Activated naive CD4-positive, alpha-beta T cell treated with anti-CD3 and anti-CD28 coated beads, Interleukin-2, amount 50 U/mL, for 72 hours (primary cell): ENCODE measurements at regions not wholly inside any gene's neighbourhood (a gene's known extent, or its start where the extent isn't known, plus 50 kb on each side); places are given as distances from the start of the nearest gene placed in this dataset.
"Not testable (repeated sequence)": the region's sequence is repeated elsewhere in the genome, so short reads cannot be mapped to it uniquely, and the experiment has no call there.

Experiments used
- ATAC-seq, 2 donors: fragments of 150-1000 bp; cut with Tn5 transposase; 2 replicates each; pipeline ENCODE4 v1.10.0; 2021; ENCODE audit warnings: mild to moderate bottlenecking in 2 of 2, moderate library complexity in 2 of 2
- DNase-seq, 2 donors: peaks; one replicate each; pipeline ENCODE4 v3.0.0; 2021 to 2022; ENCODE audit warnings: low spot score in 2 of 2
- H3K27ac Mint-ChIP-seq, 2 donors: one replicate each; pipeline ENCODE4 v1.8.0; 2022; ENCODE audit warnings: mild to moderate bottlenecking in 2 of 2, mixed read lengths in 2 of 2
- H3K36me3 Mint-ChIP-seq, 2 donors: one replicate each; pipeline ENCODE4 v1.8.0; 2022; ENCODE audit warnings: mixed read lengths in 2 of 2
- H3K9me3 Mint-ChIP-seq, 2 donors: one replicate each; pipeline ENCODE4 v1.8.0; 2022; ENCODE audit warnings: mixed read lengths in 2 of 2

DNA sequence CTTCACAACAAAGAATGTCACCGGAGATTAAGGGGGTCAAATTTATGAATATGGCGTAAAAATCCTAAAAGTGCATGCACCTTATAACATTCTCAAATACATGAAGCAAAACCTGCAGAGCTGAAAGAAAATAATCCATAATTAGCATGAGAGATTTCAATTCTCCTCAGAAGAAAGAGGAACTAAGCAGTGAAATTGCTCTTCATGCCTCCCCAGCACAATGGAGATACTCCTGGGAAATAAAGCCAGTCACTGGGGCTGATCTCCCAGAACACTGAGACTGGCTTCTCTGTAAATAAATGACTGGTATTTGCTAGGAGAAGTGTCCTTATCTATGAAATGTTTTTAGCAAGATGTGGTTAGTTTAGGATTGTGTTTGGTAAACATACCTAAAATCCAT lies 68.1 kb downstream of the GOLGA6L6 start:
- not testable (repeated sequence) for ATAC-seq, H3K36me3 Mint-ChIP-seq, H3K9me3 Mint-ChIP-seq, DNase-seq, H3K27ac Mint-ChIP-seq

DNA sequence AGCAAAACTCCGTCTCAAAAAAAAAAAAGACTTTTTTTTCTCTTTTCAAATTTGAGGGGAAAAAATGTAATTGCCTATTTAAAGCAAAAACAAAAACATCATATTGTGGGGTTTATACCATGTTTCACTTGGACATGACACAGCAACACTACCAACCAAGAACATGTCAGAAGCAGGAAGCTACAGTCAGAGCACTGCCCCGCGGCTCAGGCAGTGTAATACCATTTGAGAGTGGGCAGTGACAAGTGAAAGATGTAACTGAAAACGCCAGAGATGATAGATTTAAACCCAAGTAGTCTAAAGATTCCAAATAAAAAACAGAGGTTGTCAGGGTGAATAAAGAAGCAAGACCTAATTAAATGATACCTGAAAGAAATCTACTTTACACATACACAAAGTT lies 68.6 kb downstream of the GOLGA6L6 start:
- not testable (repeated sequence) for H3K27ac Mint-ChIP-seq, H3K9me3 Mint-ChIP-seq, DNase-seq

DNA sequence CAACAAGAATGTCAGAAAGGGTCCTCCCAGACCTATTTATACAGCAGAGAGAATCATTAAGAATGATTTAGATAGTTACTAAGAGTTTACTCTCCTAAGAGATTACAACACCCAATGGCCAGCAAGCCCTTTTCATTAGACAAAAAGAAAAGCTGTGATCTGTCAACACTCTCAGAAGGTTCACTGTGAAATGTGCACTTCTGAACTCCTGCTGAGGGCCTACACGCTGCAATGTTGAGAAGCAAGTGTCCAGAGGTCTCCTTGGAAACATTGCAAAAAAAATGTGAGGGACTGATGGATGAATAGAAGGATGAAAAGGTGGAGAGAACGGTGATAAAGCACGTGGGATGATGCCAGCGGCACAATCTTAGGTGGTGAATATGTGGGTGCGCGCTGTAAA lies 70.8 kb downstream of the GOLGA6L6 start:
- not testable (repeated sequence) for H3K9me3 Mint-ChIP-seq, ATAC-seq, H3K36me3 Mint-ChIP-seq, H3K27ac Mint-ChIP-seq, DNase-seq

More for the DNA sequence above, 68.6 kb downstream of the GOLGA6L6 start:
- not testable (repeated sequence) for H3K36me3 Mint-ChIP-seq
- ATAC-seq: peak in 1 of 2 donors; percentile 56

DNA sequence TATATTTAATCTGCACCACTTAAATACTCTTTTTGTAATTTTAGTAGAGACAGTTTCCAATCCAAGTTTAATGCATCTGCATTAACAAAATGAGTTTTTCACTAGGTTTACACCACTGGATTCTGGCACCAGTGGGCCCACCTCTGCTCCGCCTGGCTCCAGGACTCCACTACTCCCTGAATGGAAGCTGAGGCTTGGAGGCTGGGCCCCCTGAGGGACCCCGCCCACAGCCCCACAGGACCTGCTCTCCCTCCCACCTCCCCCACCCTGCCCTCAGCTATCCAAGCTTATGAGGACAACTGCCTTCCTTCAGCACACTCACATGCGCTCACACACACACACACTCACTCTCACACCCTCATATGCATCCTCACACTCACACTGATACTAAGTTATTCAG lies 100.5 kb downstream of the GOLGA6L6 start:
- not testable (repeated sequence) for H3K36me3 Mint-ChIP-seq, H3K27ac Mint-ChIP-seq, ATAC-seq

DNA sequence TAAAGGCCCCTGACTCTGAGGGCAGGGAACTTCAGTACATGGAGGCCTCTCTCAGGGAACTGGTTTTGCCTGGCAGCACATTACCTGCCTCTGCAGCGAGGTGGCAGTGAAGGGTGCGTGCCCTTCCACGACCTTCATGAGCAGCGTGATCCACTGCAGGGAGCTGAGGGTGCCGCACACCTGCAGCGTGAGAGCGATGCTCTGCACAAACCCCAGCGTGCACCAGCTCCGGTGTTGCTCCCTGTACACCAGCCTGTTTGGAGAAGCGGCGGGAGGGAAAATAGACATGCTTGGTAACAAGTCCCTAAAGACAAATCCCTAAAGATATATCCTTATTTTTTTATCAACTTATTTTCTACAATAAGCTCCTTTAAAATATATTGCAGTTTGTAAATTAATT lies 101.2 kb downstream of the GOLGA6L6 start:
- H3K36me3 Mint-ChIP-seq: not testable (repeated sequence)

More for the DNA sequence above, 100.5 kb downstream of the GOLGA6L6 start:
- DNase-seq, H3K9me3 Mint-ChIP-seq: not testable (repeated sequence)

DNA sequence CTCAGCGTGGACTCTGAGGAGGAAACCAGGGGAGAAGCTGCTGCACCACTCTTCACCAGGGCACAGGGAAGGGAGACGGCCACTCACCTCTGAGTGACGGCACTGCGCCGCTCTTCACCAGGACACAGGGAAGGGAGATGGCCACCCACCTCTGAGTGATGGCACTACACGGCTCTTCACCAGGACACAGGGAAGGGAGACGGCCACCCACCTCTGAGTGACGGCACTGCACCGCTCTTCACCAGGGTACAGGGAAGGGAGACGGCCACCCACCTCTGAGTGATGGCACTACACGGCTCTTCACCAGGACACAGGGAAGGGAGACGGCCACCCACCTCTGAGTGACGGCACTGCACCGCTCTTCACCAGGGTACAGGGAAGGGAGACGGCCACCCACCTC lies 102.5 kb downstream of the GOLGA6L6 start:
- not testable (repeated sequence) for H3K36me3 Mint-ChIP-seq, DNase-seq, H3K27ac Mint-ChIP-seq, H3K9me3 Mint-ChIP-seq, ATAC-seq

More for the DNA sequence above, 101.2 kb downstream of the GOLGA6L6 start:
- ATAC-seq, DNase-seq, H3K27ac Mint-ChIP-seq, H3K9me3 Mint-ChIP-seq: not testable (repeated sequence)

DNA sequence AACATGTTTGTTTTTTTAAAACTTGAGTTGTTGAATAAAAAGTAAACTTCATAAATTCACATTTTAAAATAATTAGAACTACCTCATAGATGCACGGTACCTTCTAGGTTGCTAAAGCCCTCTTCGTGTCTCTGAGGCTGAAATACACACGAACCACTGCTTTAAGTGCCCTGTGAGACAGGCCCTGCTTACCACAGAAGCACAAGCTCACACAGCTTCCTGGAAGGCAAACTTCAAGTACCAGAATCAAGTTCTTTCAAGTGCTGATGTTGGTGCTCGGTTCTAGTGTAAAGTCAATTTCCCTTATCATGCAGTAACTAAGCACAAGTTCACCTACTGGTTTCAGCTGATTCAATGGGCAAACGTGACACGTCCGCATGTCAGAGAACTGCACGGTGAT lies 103.3 kb downstream of the GOLGA6L6 start:
- DNase-seq, ATAC-seq, H3K9me3 Mint-ChIP-seq, H3K27ac Mint-ChIP-seq, H3K36me3 Mint-ChIP-seq: not testable (repeated sequence)

DNA sequence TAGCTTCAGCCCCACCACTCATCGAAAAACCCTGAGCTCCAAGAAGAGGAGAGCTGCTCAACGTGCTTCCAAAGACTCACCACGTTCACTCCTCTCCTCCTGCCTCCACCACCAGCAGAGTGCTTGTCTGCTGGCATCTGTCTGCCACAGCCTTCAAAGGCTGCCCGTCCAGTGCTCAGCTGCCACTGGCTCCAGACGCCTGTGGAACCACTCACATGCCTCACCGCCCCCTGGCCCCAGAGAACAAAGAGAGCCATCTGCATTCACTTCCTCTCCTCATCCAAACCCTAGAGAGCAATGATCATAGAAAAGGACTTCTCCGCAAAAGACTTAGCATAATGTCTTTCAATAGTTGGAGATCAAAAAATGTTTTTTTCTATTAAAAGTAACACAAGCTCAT lies 108.1 kb downstream of the GOLGA6L6 start:
- not testable (repeated sequence) for H3K27ac Mint-ChIP-seq, DNase-seq, H3K9me3 Mint-ChIP-seq, ATAC-seq, H3K36me3 Mint-ChIP-seq

DNA sequence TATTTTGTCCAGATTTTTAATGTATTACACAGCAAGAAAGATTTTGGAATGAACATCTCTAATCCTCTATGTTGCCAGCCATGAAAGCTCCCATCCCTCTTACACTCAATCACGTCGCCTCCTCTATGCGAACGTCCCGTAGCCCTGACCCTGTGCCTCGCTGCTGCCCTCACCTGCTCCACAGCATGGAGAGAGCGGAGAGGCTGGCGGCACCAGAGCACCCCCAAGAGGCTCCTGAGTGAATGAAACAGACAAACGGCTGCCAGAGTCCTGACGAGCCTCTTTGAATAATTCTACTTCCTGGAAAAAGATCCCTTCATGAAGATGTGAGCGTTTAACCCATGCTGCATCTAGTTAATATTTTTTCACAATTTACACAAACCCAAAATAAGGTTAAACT lies 111.1 kb downstream of the GOLGA6L6 start:
- H3K36me3 Mint-ChIP-seq, H3K9me3 Mint-ChIP-seq, DNase-seq, H3K27ac Mint-ChIP-seq: not testable (repeated sequence)
- peak; percentile 37 to 49 for ATAC-seq

DNA sequence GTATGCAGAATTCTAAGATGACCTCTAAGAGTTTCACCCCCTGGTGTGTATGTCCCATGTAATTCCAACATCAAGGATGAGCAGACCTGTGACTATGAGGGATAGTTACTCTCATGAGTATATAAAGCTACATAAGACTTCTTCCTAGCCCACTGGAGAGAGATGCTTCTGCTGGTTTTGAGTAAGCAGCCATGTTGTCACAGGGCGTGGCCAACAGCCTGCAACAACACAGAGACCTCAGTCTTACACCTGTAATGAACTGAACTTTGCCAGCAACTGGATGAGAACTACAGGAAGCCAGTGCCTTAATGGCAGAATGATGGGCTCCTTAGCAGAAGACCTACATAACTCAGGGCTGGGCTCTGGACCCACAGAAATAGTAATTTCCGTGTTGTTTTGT lies 120.9 kb downstream of the GOLGA6L6 start:
- DNase-seq, H3K27ac Mint-ChIP-seq, H3K9me3 Mint-ChIP-seq, H3K36me3 Mint-ChIP-seq, ATAC-seq: not testable (repeated sequence)

DNA sequence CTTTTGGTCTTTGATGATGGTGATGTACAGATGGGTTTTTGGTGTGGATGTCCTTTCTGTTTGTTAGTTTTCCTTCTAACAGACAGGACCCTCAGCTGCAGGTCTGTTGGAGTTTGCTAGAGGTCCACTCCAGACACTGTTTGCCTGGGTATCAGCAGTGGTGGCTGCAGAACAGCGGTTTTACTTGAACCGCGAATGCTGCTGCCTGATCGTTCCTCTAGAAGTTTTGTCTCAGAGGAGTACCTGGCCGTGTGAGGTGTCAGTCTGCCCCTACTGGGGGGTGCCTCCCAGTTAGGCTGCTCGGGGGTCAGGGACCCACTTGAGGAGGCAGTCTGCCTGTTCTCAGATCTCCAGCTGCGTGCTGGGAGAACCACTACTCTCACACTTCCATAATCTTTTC lies 125.0 kb downstream of the GOLGA6L6 start:
- ATAC-seq, H3K27ac Mint-ChIP-seq, DNase-seq: not testable (repeated sequence)
- Mint-ChIP-seq H3K9me3 (peaks cover 4 to 13% of the 10 kb centered on the region in 2 donors), H3K36me3 (peaks cover 0 to 15% of the 10 kb centered on the region in 2 donors)

DNA sequence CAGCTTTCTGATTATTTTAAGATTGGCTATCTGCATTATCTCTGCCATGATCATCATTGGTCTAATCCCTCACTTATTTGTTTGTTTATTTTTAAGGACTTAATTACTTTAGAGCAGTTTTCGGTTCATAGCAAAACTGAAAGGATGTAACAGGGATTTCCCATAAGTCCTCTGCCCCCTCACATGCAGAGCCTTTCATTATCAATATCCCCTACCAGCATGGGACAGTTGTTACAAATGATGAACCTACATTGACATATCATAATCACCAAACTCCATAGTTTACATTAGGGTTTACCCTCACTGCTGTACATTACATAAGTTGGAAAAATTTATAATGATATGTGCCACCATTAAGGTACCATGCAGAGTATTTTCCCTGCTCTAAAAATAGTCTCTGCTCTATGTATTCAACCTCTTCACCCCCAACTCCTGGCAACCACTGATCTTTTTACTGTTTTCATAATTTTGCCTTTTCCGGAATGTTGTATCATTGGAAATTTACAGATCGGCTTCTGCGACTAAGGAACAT lies 131.9 kb downstream of the GOLGA6L6 start:
- H3K27ac Mint-ChIP-seq, H3K9me3 Mint-ChIP-seq: not testable (repeated sequence)

DNA sequence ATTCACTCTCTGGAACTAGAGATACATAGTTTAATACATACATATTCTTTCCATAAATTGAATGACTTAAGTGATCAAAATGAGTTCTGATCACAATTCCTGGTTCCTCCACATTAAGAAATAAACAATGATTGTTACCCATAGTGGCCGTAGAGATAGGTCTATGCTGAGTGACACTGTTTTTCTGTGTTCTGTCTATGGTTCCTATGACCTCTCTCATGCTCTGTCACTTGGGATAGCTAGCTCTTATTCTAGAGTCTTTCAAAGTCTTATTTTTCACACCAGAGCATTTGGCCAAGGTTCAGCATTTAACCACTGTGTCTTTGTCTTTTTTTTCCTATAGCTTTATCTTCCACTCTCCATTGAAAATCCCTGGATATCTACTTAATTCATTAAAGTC lies 132.4 kb downstream of the GOLGA6L6 start:
- ATAC-seq (no peak), DNase-seq (no peak)
- Mint-ChIP-seq H3K9me3 (peaks cover 0 to 2% of the 10 kb centered on the region in 2 donors), H3K27ac (no peak overlapping the region), H3K36me3 (peaks cover 0 to under 1% of the 10 kb centered on the region in 2 donors)

More for the DNA sequence above, 131.9 kb downstream of the GOLGA6L6 start:
- H3K36me3 Mint-ChIP-seq, ATAC-seq, DNase-seq: not testable (repeated sequence)

DNA sequence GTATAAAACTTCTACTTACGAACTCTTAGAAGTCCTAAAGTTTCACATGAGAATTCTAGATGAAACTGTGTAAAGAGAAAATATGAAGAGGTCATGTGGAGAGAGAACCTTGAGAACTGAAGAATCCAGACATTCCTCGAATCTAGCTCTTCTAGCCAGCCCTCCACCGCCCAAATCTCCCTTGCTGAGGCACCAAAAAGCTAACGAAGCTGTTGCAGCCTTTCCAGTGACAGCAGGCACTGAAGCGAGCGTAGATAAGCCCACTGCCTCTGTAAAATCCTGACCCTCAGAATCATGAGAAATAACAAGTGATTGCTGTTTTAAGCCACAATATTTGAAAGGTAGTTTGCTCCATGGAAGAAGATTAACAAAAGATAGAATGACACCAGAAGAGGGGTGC lies 134.0 kb downstream of the GOLGA6L6 start:
- no peak for ATAC-seq
- no peak for DNase-seq
- Mint-ChIP-seq H3K36me3 (no peaks in the 10 kb centered on the region), H3K27ac (no peak overlapping the region), H3K9me3 (no peaks in the 10 kb centered on the region)

DNA sequence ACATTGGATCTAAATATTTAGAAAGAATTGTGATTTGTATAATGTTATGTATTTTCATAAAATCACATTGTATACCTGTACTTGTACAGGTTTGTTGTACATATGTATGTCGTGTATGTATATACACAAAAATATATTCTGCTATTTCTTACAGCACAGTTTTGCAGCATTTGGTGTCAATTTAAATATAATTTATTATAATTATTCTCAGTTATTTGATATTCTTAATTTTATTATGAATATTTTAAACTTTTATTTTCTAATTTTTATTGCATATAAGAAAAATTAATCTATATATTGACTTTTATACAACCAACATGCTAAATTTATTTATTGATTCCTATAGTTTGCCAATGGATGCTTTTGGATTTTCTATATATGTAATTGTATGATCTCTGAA lies 137.0 kb downstream of the GOLGA6L6 start:
- DNase-seq, H3K27ac Mint-ChIP-seq, H3K36me3 Mint-ChIP-seq, H3K9me3 Mint-ChIP-seq, ATAC-seq: not testable (repeated sequence)

DNA sequence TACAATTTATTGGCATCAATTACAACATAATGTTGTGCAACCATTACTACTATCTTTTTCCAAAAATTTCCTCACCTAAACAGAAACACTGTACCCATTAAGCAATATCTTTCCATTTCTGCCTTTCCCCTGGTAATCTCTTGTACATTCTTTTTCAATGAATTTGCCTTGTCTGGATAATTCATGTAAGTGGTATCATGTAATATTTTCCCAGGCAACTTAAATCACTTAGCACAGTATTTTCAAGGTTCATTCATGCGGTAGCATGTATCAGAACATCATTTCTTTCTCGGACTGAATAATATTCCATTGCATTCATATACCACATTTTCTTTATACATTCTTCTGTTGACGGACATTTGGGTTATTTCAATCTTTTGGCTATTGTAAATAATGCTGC lies 139.0 kb downstream of the GOLGA6L6 start:
- not testable (repeated sequence) for ATAC-seq, H3K9me3 Mint-ChIP-seq, H3K36me3 Mint-ChIP-seq, H3K27ac Mint-ChIP-seq, DNase-seq

DNA sequence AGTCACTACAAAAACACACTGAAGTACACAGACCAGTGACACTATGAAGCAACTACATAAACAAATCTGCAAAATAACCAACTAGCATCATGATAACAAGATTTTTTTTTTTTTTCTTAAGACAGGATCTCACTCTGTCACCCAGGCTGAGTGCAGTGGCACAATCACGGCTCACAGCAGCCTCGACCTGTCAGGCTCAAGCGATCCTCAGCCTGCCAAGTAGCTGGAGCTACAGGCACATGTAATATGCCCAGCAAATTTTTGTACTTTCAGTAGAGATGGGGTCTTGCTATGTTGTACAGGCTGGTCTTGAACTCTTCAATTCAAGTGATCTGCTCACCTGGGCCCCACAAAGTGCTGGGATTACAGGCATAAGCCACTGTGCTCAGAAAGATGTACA lies 140.5 kb downstream of the GOLGA6L6 start:
- H3K9me3 Mint-ChIP-seq, DNase-seq, ATAC-seq, H3K36me3 Mint-ChIP-seq, H3K27ac Mint-ChIP-seq: not testable (repeated sequence)

DNA sequence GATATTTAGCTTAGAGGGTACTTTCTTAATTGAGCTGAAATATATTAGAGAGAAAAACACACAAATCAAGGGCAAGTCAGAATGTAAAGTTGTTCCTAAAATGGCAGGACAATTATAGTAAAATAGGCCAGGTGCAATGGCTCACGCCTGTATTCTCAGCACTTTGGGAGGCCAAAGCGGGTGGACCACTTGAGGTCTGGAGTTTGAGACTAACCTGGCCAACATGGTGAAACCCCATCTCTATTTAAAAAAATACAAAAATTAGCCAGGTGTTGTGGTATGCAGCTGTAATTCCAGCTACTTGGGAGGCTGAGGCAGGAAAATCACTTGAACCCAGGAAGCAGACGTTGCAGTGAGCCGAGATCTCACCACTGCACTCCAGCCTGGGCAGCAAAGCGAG lies 142.9 kb downstream of the GOLGA6L6 start:
- not testable (repeated sequence) for H3K9me3 Mint-ChIP-seq, ATAC-seq, DNase-seq

More for the DNA sequence above, 142.9 kb downstream of the GOLGA6L6 start:
- H3K27ac Mint-ChIP-seq, H3K36me3 Mint-ChIP-seq: not testable (repeated sequence)
